GM18868 (cell line): ENCODE measurements at regions not wholly inside any gene's neighbourhood (a gene's known extent, or its start where the extent isn't known, plus 50 kb on each side); places are given as distances from the start of the nearest gene placed in this dataset.

ENCODE experiments used
- ATAC-seq: cut with Tn5 transposase; IDR thresholded peaks from one replicate; pipeline ENCODE4 v1.9.1; 2021; ENCODE audit warnings: mild to moderate bottlenecking, moderate library complexity; ENCODE audit not compliant: unreplicated experiment

- ATAC-seq = no peak
These were observed 55.2 kb downstream of the IRX2 start for GRCh38 chr5:2696156-2696807.

- no peak for ATAC-seq
These were observed 56.1 kb downstream of the IRX2 start for GRCh38 chr5:2695200-2695891.

- no peak for ATAC-seq
These were observed 59.9 kb downstream of the IRX2 start for GRCh38 chr5:2691530-2691929.

GRCh38 chr5:2690293-2690692, 61.2 kb downstream of the IRX2 start:
- no peak for ATAC-seq

GRCh38 chr5:2688586-2688985, 62.9 kb downstream of the IRX2 start:
- no peak for ATAC-seq

- no peak for ATAC-seq
These were observed 63.7 kb downstream of the IRX2 start for GRCh38 chr5:2687746-2688145.

- no peak for ATAC-seq
These were observed 65.0 kb downstream of the IRX2 start for GRCh38 chr5:2686321-2687124.

GRCh38 chr5:2685651-2686272, 65.7 kb downstream of the IRX2 start:
- no peak for ATAC-seq

GRCh38 chr5:2684606-2685005, 66.9 kb downstream of the IRX2 start:
- ATAC-seq = no peak

- ATAC-seq = no peak
These were observed 67.8 kb downstream of the IRX2 start for GRCh38 chr5:2683720-2684119.

GRCh38 chr5:2681476-2681875, 70.0 kb downstream of the IRX2 start:
- no peak for ATAC-seq

GRCh38 chr5:2680979-2681378, 70.5 kb downstream of the IRX2 start:
- ATAC-seq = no peak

- ATAC-seq = no peak
These were observed 73.8 kb downstream of the IRX2 start for GRCh38 chr5:2677689-2678088.

- ATAC-seq = no peak
These were observed 75.9 kb downstream of the IRX2 start for GRCh38 chr5:2675548-2675947.

GRCh38 chr5:2674456-2674855, 77.0 kb downstream of the IRX2 start:
- no peak for ATAC-seq

- no peak for ATAC-seq
These were observed 80.5 kb downstream of the IRX2 start for GRCh38 chr5:2670940-2671339.

GRCh38 chr5:2669913-2670312, 81.6 kb downstream of the IRX2 start:
- ATAC-seq = no peak

- ATAC-seq = no peak
These were observed 82.2 kb downstream of the IRX2 start for GRCh38 chr5:2669259-2669658.

GRCh38 chr5:2666081-2666480, 85.4 kb downstream of the IRX2 start:
- ATAC-seq = no peak

GRCh38 chr5:2663489-2663888, 88.0 kb downstream of the IRX2 start:
- ATAC-seq = no peak

- ATAC-seq = no peak
These were observed 91.2 kb downstream of the IRX2 start for GRCh38 chr5:2660315-2660714.
